ENCODE measurements at regions not wholly inside any gene's neighbourhood (a gene's known extent, or its start where the extent isn't known, plus 50 kb on each side); places are given as distances from the start of the nearest gene placed in this dataset.
A peak's percentile ranks its signal among the peaks of the same experiment; 100 is the strongest.

GRCh38 chr2:146523196-146523595, 1321.6 kb upstream of the ACVR2A start:
- H3K4me3 ChIP-seq (ENCODE audit: low read depth, low read length), result no peak overlapping the region
- TF ChIP-seq CTCF (conservative IDR thresholded peaks at IDR 0.05; ENCODE audit: low read depth, low read length), result peak; percentile 38
- no peak for DNase-seq (ENCODE audit: low read depth)

GRCh38 chr2:146506851-146507250, 1338.0 kb upstream of the ACVR2A start:
- no peak for DNase-seq (ENCODE audit: low read depth)
- no peak for TF ChIP-seq CTCF (conservative IDR thresholded peaks at IDR 0.05; ENCODE audit: low read depth, low read length)
- no peak overlapping the region for H3K4me3 ChIP-seq (ENCODE audit: low read depth, low read length)

GRCh38 chr2:146503366-146503765, 1341.5 kb upstream of the ACVR2A start:
- DNase-seq (ENCODE audit: low read depth), result no peak
- H3K4me3 ChIP-seq (ENCODE audit: low read depth, low read length), result no peak overlapping the region
- no peak for TF ChIP-seq CTCF (conservative IDR thresholded peaks at IDR 0.05; ENCODE audit: low read depth, low read length)

GRCh38 chr2:146496248-146496647, 1348.6 kb upstream of the ACVR2A start:
- no peak for TF ChIP-seq CTCF (conservative IDR thresholded peaks at IDR 0.05; ENCODE audit: low read depth, low read length)
- H3K4me3 ChIP-seq (ENCODE audit: low read depth, low read length), result no peak overlapping the region
- DNase-seq (ENCODE audit: low read depth), result no peak

GRCh38 chr2:146489386-146489785, 1355.4 kb upstream of the ACVR2A start:
- DNase-seq (ENCODE audit: low read depth), result peak; percentile 29
- H3K4me3 ChIP-seq (ENCODE audit: low read depth, low read length), result no peak overlapping the region

GRCh38 chr2:146481629-146482028, 1363.2 kb upstream of the ACVR2A start:
- no peak for TF ChIP-seq CTCF (conservative IDR thresholded peaks at IDR 0.05; ENCODE audit: low read depth, low read length)
- DNase-seq (ENCODE audit: low read depth), result peak; percentile 30
- no peak overlapping the region for H3K4me3 ChIP-seq (ENCODE audit: low read depth, low read length)

More at GRCh38 chr2:146489386-146489785, 1355.4 kb upstream of the ACVR2A start:
- TF ChIP-seq CTCF (conservative IDR thresholded peaks at IDR 0.05; ENCODE audit: low read depth, low read length), result no peak

GRCh38 chr2:146477383-146477782, 1367.4 kb upstream of the ACVR2A start:
- no peak for DNase-seq (ENCODE audit: low read depth)
- no peak for TF ChIP-seq CTCF (conservative IDR thresholded peaks at IDR 0.05; ENCODE audit: low read depth, low read length)
- no peak overlapping the region for H3K4me3 ChIP-seq (ENCODE audit: low read depth, low read length)
